ENCODE measurements at regions not wholly inside any gene's neighbourhood (a gene's known extent, or its start where the extent isn't known, plus 50 kb on each side); places are given as distances from the start of the nearest gene placed in this dataset.

GRCh38 chr2:51247252-51247805, 215.4 kb upstream of the NRXN1 start:
- H3K18ac ChIP-seq (ENCODE audit: low read length) = no peak overlapping the region
- H4K91ac ChIP-seq (ENCODE audit: low read depth, low read length, poor library complexity) = no peak overlapping the region
- H3K4me2 ChIP-seq (ENCODE audit: insufficient read depth, low read length, poor library complexity, severe bottlenecking) = no peak overlapping the region
- H3K4me1 ChIP-seq (ENCODE audit: control insufficient read depth in 2 of 2, insufficient read depth in 1 of 2, low read depth in 1 of 2, low read length in 2 of 2) = no peaks in the 10 kb centered on the region
- no peak overlapping the region for H3K4me3 ChIP-seq (ENCODE audit: low read length in 2 of 2)
- H3K27ac ChIP-seq (replicated peaks; ENCODE audit: low read length) = no peak overlapping the region
- no peak overlapping the region for H4K8ac ChIP-seq (ENCODE audit: low read depth, low read length)
- DNase-seq (ENCODE audit: low spot score) = no peak
- no CpG with 5 or more reads among the region's 7 CpGs for WGBS, 2 donors (ENCODE audit: extremely low coverage in 2 of 2, insufficient read length in 2 of 2, insufficient replicate concordance in 1 of 2)
- H2BK15ac ChIP-seq (ENCODE audit: low read length) = no peak overlapping the region
- no peaks in the 10 kb centered on the region for H3K9me3 ChIP-seq (replicated peaks in 1 of 2; ENCODE audit: control insufficient read depth in 2 of 2, insufficient read depth in 1 of 2, low read depth in 1 of 2, low read length in 2 of 2)
- H2AK5ac ChIP-seq (ENCODE audit: low read depth, low read length) = no peak overlapping the region
- H3K79me1 ChIP-seq (ENCODE audit: low read depth, low read length) = no peaks in the 10 kb centered on the region
- H2BK12ac ChIP-seq (ENCODE audit: low read length) = no peak overlapping the region
- H3K36me3 ChIP-seq (replicated peaks in 1 of 2; ENCODE audit: control insufficient read depth in 2 of 2, insufficient read depth in 2 of 2, low read length in 2 of 2) = no peaks in the 10 kb centered on the region
- no peak overlapping the region for H2BK5ac ChIP-seq (ENCODE audit: low read length)
- H3K14ac ChIP-seq (ENCODE audit: low read length) = no peak overlapping the region
- H2BK120ac ChIP-seq (ENCODE audit: low read depth, low read length) = no peak overlapping the region
- no peak overlapping the region for H3K23ac ChIP-seq (ENCODE audit: low read depth, low read length, poor library complexity)
- H2AFZ ChIP-seq (ENCODE audit: low read length) = no peak overlapping the region
- H3K4ac ChIP-seq (ENCODE audit: low read length) = no peak overlapping the region
- no peaks in the 10 kb centered on the region for H3K27me3 ChIP-seq (ENCODE audit: control insufficient read depth in 3 of 3, insufficient read depth in 3 of 3, low read depth in 1 of 3, low read length in 3 of 3)
- H3K9ac ChIP-seq (ENCODE audit: low read depth, low read length, poor library complexity) = no peak overlapping the region

- H2AFZ ChIP-seq (ENCODE audit: low read length) = no peak overlapping the region
- H3K36me3 ChIP-seq (replicated peaks in 1 of 2; ENCODE audit: control insufficient read depth in 2 of 2, insufficient read depth in 2 of 2, low read length in 2 of 2) = no peaks in the 10 kb centered on the region
- no peaks in the 10 kb centered on the region for H3K9me3 ChIP-seq (replicated peaks in 1 of 2; ENCODE audit: control insufficient read depth in 2 of 2, insufficient read depth in 1 of 2, low read depth in 1 of 2, low read length in 2 of 2)
- no peak overlapping the region for H2BK120ac ChIP-seq (ENCODE audit: low read depth, low read length)
- no peak overlapping the region for H3K14ac ChIP-seq (ENCODE audit: low read length)
- no peak overlapping the region for H2BK5ac ChIP-seq (ENCODE audit: low read length)
- no peak overlapping the region for H3K18ac ChIP-seq (ENCODE audit: low read length)
- no peaks in the 10 kb centered on the region for H3K79me1 ChIP-seq (ENCODE audit: low read depth, low read length)
- H3K4me2 ChIP-seq (ENCODE audit: insufficient read depth, low read length, poor library complexity, severe bottlenecking) = no peak overlapping the region
- H2AK5ac ChIP-seq (ENCODE audit: low read depth, low read length) = no peak overlapping the region
- H4K91ac ChIP-seq (ENCODE audit: low read depth, low read length, poor library complexity) = no peak overlapping the region
- no peak overlapping the region for H4K8ac ChIP-seq (ENCODE audit: low read depth, low read length)
- H3K27ac ChIP-seq (replicated peaks; ENCODE audit: low read length) = no peak overlapping the region
- no peak overlapping the region for H3K9ac ChIP-seq (ENCODE audit: low read depth, low read length, poor library complexity)
- H3K4ac ChIP-seq (ENCODE audit: low read length) = no peak overlapping the region
- H3K4me1 ChIP-seq (ENCODE audit: control insufficient read depth in 2 of 2, insufficient read depth in 1 of 2, low read depth in 1 of 2, low read length in 2 of 2) = no peaks in the 10 kb centered on the region
- H3K27me3 ChIP-seq (ENCODE audit: control insufficient read depth in 3 of 3, insufficient read depth in 3 of 3, low read depth in 1 of 3, low read length in 3 of 3) = no peaks in the 10 kb centered on the region
- no peak overlapping the region for H2BK15ac ChIP-seq (ENCODE audit: low read length)
- DNase-seq (ENCODE audit: low spot score) = no peak
- no peak overlapping the region for H3K23ac ChIP-seq (ENCODE audit: low read depth, low read length, poor library complexity)
- no peak overlapping the region for H3K4me3 ChIP-seq (ENCODE audit: low read length in 2 of 2)
- H2BK12ac ChIP-seq (ENCODE audit: low read length) = no peak overlapping the region
Observed at GRCh38 chr2:51243892-51244535, 212.1 kb upstream of the NRXN1 start.

- Histone ChIP-seq H3K4me1 (ENCODE audit: control insufficient read depth in 2 of 2, insufficient read depth in 1 of 2, low read depth in 1 of 2, low read length in 2 of 2) (no peaks in the 10 kb centered on the region), H3K79me1 (ENCODE audit: low read depth, low read length) (no peaks in the 10 kb centered on the region), H4K8ac (ENCODE audit: low read depth, low read length) (no peak overlapping the region), H3K18ac (ENCODE audit: low read length) (no peak overlapping the region), H2BK15ac (ENCODE audit: low read length) (no peak overlapping the region), H2BK5ac (ENCODE audit: low read length) (no peak overlapping the region), H3K4me2 (ENCODE audit: insufficient read depth, low read length, poor library complexity, severe bottlenecking) (no peak overlapping the region), H3K27me3 (ENCODE audit: control insufficient read depth in 3 of 3, insufficient read depth in 3 of 3, low read depth in 1 of 3, low read length in 3 of 3) (no peaks in the 10 kb centered on the region), H3K23ac (ENCODE audit: low read depth, low read length, poor library complexity) (no peak overlapping the region), H2BK120ac (ENCODE audit: low read depth, low read length) (no peak overlapping the region), H3K9me3 (replicated peaks in 1 of 2; ENCODE audit: control insufficient read depth in 2 of 2, insufficient read depth in 1 of 2, low read depth in 1 of 2, low read length in 2 of 2) (peaks cover 0 to 2% of the 10 kb centered on the region in 2 donors), H3K4me3 (ENCODE audit: low read length in 2 of 2) (no peak overlapping the region), H3K9ac (ENCODE audit: low read depth, low read length, poor library complexity) (no peak overlapping the region), H4K91ac (ENCODE audit: low read depth, low read length, poor library complexity) (no peak overlapping the region), H3K4ac (ENCODE audit: low read length) (no peak overlapping the region), H3K36me3 (replicated peaks in 1 of 2; ENCODE audit: control insufficient read depth in 2 of 2, insufficient read depth in 2 of 2, low read length in 2 of 2) (no peaks in the 10 kb centered on the region), H3K14ac (ENCODE audit: low read length) (no peak overlapping the region), H2AK5ac (ENCODE audit: low read depth, low read length) (no peak overlapping the region), H2AFZ (ENCODE audit: low read length) (no peak overlapping the region), H2BK12ac (ENCODE audit: low read length) (no peak overlapping the region), H3K27ac (replicated peaks; ENCODE audit: low read length) (no peak overlapping the region)
- no peak for DNase-seq (ENCODE audit: low spot score)
Observed at GRCh38 chr2:51237626-51238271, 205.8 kb upstream of the NRXN1 start.

- Histone ChIP-seq H2AFZ (ENCODE audit: low read length) (no peak overlapping the region), H3K4ac (ENCODE audit: low read length) (no peak overlapping the region), H3K4me1 (ENCODE audit: control insufficient read depth in 2 of 2, insufficient read depth in 1 of 2, low read depth in 1 of 2, low read length in 2 of 2) (no peaks in the 10 kb centered on the region), H2BK5ac (ENCODE audit: low read length) (no peak overlapping the region), H3K4me3 (ENCODE audit: low read length in 2 of 2) (no peak overlapping the region), H3K23ac (ENCODE audit: low read depth, low read length, poor library complexity) (no peak overlapping the region), H3K9me3 (replicated peaks in 1 of 2; ENCODE audit: control insufficient read depth in 2 of 2, insufficient read depth in 1 of 2, low read depth in 1 of 2, low read length in 2 of 2) (peaks cover 0 to 2% of the 10 kb centered on the region in 2 donors), H3K4me2 (ENCODE audit: insufficient read depth, low read length, poor library complexity, severe bottlenecking) (no peak overlapping the region), H3K14ac (ENCODE audit: low read length) (no peak overlapping the region), H3K79me1 (ENCODE audit: low read depth, low read length) (no peaks in the 10 kb centered on the region), H3K27me3 (ENCODE audit: control insufficient read depth in 3 of 3, insufficient read depth in 3 of 3, low read depth in 1 of 3, low read length in 3 of 3) (no peaks in the 10 kb centered on the region), H2BK15ac (ENCODE audit: low read length) (no peak overlapping the region), H4K91ac (ENCODE audit: low read depth, low read length, poor library complexity) (no peak overlapping the region), H2AK5ac (ENCODE audit: low read depth, low read length) (no peak overlapping the region), H2BK120ac (ENCODE audit: low read depth, low read length) (no peak overlapping the region), H3K9ac (ENCODE audit: low read depth, low read length, poor library complexity) (no peak overlapping the region), H3K36me3 (replicated peaks in 1 of 2; ENCODE audit: control insufficient read depth in 2 of 2, insufficient read depth in 2 of 2, low read length in 2 of 2) (no peaks in the 10 kb centered on the region), H3K18ac (ENCODE audit: low read length) (no peak overlapping the region), H3K27ac (replicated peaks; ENCODE audit: low read length) (no peak overlapping the region), H4K8ac (ENCODE audit: low read depth, low read length) (no peak overlapping the region), H2BK12ac (ENCODE audit: low read length) (no peak overlapping the region)
- no CpG with 5 or more reads among the region's 1 CpG for WGBS, 2 donors (ENCODE audit: extremely low coverage in 2 of 2, insufficient read length in 2 of 2, insufficient replicate concordance in 1 of 2)
- DNase-seq (ENCODE audit: low spot score) = no peak
Observed at GRCh38 chr2:51232027-51232426, 200.1 kb upstream of the NRXN1 start.

Measured in neuronal stem cell (in vitro differentiated cells).